ENCODE measurements at regions not wholly inside any gene's neighbourhood (a gene's known extent, or its start where the extent isn't known, plus 50 kb on each side); places are given as distances from the start of the nearest gene placed in this dataset.

DNA sequence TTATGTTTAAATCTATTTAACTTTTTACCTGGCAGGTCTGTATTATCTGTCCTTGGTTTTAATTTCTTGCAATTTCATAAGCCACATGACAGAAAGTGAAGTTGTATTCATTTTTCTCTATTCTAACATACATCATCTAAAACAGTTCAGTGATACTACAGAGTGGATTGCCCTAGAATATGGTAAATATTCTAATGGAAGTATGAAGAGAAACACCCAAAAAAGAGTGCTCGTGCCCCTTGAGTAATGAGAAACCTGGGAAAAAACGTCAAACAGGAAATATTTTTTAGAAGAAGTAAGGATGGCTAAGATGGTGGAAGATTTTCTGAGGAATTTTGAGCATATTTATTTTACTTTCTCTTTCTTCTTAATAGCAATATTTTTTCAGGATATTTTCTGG is 261.1 kb upstream of the CBLB start:
- H3K27ac ChIP-seq, result no peak overlapping the region
- H3K27me3 ChIP-seq (ENCODE audit: insufficient read depth, low read depth, severe bottlenecking), result no peaks in the 10 kb centered on the region
- TF ChIP-seq, protein P1, sequence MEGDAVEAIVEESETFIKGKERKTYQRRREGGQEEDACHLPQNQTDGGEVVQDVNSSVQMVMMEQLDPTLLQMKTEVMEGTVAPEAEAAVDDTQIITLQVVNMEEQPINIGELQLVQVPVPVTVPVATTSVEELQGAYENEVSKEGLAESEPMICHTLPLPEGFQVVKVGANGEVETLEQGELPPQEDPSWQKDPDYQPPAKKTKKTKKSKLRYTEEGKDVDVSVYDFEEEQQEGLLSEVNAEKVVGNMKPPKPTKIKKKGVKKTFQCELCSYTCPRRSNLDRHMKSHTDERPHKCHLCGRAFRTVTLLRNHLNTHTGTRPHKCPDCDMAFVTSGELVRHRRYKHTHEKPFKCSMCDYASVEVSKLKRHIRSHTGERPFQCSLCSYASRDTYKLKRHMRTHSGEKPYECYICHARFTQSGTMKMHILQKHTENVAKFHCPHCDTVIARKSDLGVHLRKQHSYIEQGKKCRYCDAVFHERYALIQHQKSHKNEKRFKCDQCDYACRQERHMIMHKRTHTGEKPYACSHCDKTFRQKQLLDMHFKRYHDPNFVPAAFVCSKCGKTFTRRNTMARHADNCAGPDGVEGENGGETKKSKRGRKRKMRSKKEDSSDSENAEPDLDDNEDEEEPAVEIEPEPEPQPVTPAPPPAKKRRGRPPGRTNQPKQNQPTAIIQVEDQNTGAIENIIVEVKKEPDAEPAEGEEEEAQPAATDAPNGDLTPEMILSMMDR (IDR thresholded peaks at IDR 0.05; ENCODE audit: low read depth, low read length), result no peak
- H3K36me3 ChIP-seq, result no peaks in the 10 kb centered on the region
- no peak overlapping the region for H3K4me3 ChIP-seq (ENCODE audit: low read depth, low read length)
- no peak for DNase-seq
- no peaks in the 10 kb centered on the region for H3K9me3 ChIP-seq (ENCODE audit: severe bottlenecking)

DNA sequence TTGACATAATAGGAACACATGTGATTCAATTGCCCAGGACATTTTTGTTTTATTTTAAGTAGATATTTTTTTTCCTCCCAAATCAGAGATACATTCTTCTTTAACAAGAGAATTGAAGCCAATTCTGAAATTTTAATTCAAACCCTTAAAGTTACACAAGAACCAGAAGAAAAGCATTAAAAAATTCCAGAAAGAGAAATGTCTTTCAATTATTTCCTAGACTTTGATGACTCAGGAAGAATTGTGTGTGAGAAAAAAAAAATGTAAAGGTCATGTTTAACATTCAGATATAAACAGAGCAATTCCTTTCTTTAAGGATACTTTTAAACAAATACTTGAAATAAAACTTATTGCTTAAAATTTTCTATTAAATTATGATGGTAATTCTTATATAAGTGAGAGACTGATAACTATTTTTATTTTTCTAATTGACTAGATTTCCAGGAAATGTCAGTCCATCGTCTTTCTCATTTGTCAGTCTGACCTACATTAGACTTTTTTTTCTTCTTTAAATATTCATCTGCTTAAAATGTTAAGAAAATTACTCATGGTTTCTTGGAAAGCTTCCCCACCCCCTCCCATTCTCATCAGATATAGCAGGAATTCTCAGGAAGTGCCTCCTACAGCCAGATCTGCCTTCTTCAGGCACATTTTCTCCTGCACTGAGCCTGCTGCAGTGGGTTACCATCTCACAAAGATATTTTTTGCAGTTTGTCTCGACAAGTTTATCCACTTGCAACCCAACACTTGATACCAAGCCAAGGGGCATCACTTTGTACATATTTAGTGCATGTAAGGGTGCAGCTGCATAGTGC is 261.8 kb upstream of the CBLB start:
- no peak overlapping the region for H3K27ac ChIP-seq
- DNase-seq, result no peak
- H3K4me3 ChIP-seq (ENCODE audit: low read depth, low read length), result no peak overlapping the region
- H3K36me3 ChIP-seq, result no peaks in the 10 kb centered on the region
- H3K27me3 ChIP-seq (ENCODE audit: insufficient read depth, low read depth, severe bottlenecking), result no peaks in the 10 kb centered on the region
- no peaks in the 10 kb centered on the region for H3K9me3 ChIP-seq (ENCODE audit: severe bottlenecking)
- TF ChIP-seq, protein P1 (IDR thresholded peaks at IDR 0.05; ENCODE audit: low read depth, low read length), result no peak

DNA sequence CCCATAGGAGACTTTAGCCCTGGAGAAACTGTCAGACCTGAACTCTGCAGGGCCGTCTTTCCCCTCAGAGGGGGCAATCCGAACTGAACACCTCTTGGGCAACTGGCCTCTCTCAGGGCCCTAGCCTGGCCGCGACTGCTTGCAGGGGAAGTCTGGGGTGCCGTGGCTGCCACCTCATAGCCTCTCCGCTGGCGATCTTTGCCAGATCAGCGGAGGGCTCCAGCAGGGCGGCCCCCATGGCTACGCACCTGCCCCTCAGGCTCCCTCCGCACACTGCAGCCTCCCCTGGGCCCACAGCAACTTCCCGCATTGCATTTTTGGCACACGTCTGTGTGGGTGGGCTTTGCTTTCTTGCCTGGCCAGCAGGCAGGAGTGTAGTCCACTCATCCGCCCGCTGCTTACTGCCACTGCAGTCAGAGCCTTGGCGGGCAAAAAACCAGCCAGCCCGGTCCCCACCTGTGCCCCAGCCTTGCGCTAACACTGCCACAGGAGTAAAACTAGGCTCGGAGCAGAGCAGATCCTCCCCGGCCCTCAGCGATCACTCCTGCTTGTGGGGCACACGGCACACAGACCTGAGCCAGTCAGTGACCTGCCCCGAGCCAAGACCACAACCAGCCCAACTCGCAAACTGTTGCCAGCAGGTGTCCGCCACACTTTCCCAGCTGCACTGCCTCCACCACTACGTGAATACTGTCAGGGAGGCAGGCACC is 266.8 kb upstream of the CBLB start:
- DNase-seq, result no peak
- H3K27ac ChIP-seq, result no peak overlapping the region
- TF ChIP-seq, protein P1 (IDR thresholded peaks at IDR 0.05; ENCODE audit: low read depth, low read length), result no peak
- no peak overlapping the region for H3K4me3 ChIP-seq (ENCODE audit: low read depth, low read length)
- no peaks in the 10 kb centered on the region for H3K9me3 ChIP-seq (ENCODE audit: severe bottlenecking)
- H3K27me3 ChIP-seq (ENCODE audit: insufficient read depth, low read depth, severe bottlenecking), result no peaks in the 10 kb centered on the region
- H3K36me3 ChIP-seq, result no peaks in the 10 kb centered on the region

DNA sequence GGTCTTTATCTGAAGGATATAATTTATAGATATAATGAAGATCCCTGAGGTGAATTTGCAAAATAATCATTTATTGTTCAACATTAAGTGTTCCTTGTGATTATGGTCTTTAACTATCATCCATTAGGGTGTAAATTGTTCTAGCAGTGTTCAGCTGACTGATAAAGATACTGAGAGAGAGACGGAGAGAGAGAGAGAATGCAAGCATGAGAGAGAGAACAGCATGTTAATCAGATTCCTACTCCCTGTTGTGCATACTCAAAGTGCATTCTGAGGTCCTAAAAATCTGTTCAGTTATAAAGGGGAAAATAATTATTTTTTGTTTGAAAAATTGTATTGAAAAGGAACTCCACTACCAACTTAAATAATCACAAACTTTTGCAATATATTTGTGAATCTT is 271.0 kb upstream of the CBLB start:
- DNase-seq, result no peak
- H3K4me3 ChIP-seq (ENCODE audit: low read depth, low read length), result no peak overlapping the region
- H3K9me3 ChIP-seq (ENCODE audit: severe bottlenecking), result no peaks in the 10 kb centered on the region
- TF ChIP-seq, protein P1 (IDR thresholded peaks at IDR 0.05; ENCODE audit: low read depth, low read length), result no peak
- H3K27me3 ChIP-seq (ENCODE audit: insufficient read depth, low read depth, severe bottlenecking), result no peaks in the 10 kb centered on the region
- H3K27ac ChIP-seq, result no peak overlapping the region
- no peaks in the 10 kb centered on the region for H3K36me3 ChIP-seq

DNA sequence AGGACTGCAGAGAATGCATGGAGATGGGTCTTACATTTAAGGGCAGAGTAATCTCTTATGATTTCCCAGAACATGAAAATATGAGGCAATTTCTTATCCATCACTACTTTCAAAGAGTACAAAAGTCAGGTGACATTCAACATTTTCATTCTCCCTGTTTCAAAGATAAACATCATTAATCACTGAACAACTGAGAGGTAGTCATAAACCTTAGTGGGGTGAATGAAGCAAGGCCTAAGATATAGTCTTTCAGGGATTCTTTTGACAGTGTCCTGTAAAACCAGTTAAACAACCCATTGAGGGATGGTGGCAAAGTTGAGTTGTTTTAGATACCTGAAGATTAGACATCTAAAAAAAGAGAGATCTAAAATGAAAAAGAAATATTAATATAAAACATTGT is 271.6 kb upstream of the CBLB start:
- Histone ChIP-seq H3K9me3 (ENCODE audit: severe bottlenecking) (no peaks in the 10 kb centered on the region), H3K27ac (no peak overlapping the region), H3K4me3 (ENCODE audit: low read depth, low read length) (no peak overlapping the region), H3K27me3 (ENCODE audit: insufficient read depth, low read depth, severe bottlenecking) (no peaks in the 10 kb centered on the region), H3K36me3 (no peaks in the 10 kb centered on the region)
- TF ChIP-seq, protein P1 (IDR thresholded peaks at IDR 0.05; ENCODE audit: low read depth, low read length), result no peak
- DNase-seq, result no peak
